ENCODE measurements at regions not wholly inside any gene's neighbourhood (a gene's known extent, or its start where the extent isn't known, plus 50 kb on each side); places are given as distances from the start of the nearest gene placed in this dataset.
"Not testable (repeated sequence)": the region's sequence is repeated elsewhere in the genome, so short reads cannot be mapped to it uniquely, and the experiment has no call there.

DNA sequence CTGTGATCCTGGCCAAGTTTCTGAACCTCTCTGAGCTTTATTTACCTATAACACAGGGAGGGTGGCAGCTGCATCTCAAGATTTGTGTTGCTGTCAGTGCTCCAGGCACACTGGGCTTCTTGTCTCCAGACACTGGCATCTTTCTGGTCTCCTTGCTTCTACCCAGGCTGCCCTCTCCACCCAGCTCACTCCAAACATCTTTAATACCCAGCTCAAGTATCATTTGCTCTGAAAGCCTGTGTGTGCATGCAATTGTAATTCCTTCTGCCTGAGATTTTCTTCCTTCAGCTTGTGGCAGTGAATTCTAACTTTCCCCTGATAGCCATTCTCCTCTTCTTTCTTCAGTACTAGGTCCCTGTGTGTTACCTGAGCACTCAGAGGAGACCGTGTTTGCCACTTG, 50.7 kb upstream of the USP7 start:
- Mint-ChIP-seq H3K27me3 (ENCODE audit: unreplicated experiment) (no peaks in the 10 kb centered on the region), H3K27ac (ENCODE audit: unreplicated experiment) (no peak overlapping the region), H3K9me3 (ENCODE audit: unreplicated experiment) (peaks cover 3% of the 10 kb centered on the region), H3K36me3 (ENCODE audit: low read depth, unreplicated experiment) (no peaks in the 10 kb centered on the region), H3K4me3 (ENCODE audit: unreplicated experiment) (no peak overlapping the region), H3K4me1 (ENCODE audit: unreplicated experiment) (peaks cover 7% of the 10 kb centered on the region)
- TF ChIP-seq, protein P1, sequence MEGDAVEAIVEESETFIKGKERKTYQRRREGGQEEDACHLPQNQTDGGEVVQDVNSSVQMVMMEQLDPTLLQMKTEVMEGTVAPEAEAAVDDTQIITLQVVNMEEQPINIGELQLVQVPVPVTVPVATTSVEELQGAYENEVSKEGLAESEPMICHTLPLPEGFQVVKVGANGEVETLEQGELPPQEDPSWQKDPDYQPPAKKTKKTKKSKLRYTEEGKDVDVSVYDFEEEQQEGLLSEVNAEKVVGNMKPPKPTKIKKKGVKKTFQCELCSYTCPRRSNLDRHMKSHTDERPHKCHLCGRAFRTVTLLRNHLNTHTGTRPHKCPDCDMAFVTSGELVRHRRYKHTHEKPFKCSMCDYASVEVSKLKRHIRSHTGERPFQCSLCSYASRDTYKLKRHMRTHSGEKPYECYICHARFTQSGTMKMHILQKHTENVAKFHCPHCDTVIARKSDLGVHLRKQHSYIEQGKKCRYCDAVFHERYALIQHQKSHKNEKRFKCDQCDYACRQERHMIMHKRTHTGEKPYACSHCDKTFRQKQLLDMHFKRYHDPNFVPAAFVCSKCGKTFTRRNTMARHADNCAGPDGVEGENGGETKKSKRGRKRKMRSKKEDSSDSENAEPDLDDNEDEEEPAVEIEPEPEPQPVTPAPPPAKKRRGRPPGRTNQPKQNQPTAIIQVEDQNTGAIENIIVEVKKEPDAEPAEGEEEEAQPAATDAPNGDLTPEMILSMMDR (IDR thresholded peaks at IDR 0.05; ENCODE audit: unreplicated experiment) = no peak
- no peak for DNase-seq (ENCODE audit: low spot score)

DNA sequence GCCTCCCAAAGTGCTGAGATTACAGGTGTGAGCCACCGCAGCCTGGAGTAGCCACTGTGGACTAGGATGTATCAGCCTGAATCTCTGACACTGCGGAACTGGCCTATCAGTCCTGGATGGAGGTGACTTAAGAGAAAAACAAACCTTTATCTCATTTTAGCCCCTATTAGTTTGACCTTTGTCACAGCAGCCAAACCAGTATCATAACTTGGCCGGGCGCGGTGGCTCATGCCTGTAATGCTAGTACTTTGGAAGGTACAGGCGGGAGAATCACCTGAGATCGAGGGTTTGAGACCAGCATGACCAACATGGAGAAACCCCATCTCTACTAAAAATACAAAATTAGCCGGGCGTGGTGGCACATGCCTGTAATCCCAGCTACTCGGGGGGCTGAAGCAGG, 51.8 kb upstream of the USP7 start:
- Mint-ChIP-seq H3K4me1 (ENCODE audit: unreplicated experiment) (peaks cover 7% of the 10 kb centered on the region), H3K27ac (ENCODE audit: unreplicated experiment) (no peak overlapping the region), H3K36me3 (ENCODE audit: low read depth, unreplicated experiment) (no peaks in the 10 kb centered on the region), H3K27me3 (ENCODE audit: unreplicated experiment) (no peaks in the 10 kb centered on the region), H3K4me3 (ENCODE audit: unreplicated experiment) (no peak overlapping the region), H3K9me3 (ENCODE audit: unreplicated experiment) (peaks cover 3% of the 10 kb centered on the region)
- TF ChIP-seq, protein P1 (IDR thresholded peaks at IDR 0.05; ENCODE audit: unreplicated experiment) = no peak
- DNase-seq (ENCODE audit: low spot score) = no peak

DNA sequence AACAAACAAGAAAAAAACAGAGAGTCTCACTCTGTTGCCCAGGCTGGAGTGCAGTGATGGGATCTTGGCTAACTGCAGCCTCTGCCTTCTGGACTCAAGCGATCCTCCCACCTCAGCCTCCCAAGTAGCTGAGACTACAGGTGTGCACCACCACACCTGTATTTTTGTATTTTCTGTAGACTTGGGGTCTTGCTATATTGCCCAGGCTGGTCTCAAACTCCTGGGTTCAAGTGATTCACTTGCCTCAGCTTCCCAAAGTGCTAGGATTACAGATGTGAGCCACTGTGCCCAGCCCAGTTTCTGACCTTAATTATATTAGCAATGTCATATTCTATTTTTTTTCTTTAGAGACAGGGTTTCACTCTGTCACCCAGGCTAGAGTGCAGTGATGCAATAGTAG, 52.3 kb upstream of the USP7 start:
- not testable (repeated sequence) for H3K27ac Mint-ChIP-seq (ENCODE audit: unreplicated experiment); H3K9me3 Mint-ChIP-seq (ENCODE audit: unreplicated experiment); H3K36me3 Mint-ChIP-seq (ENCODE audit: low read depth, unreplicated experiment); DNase-seq (ENCODE audit: low spot score); H3K27me3 Mint-ChIP-seq (ENCODE audit: unreplicated experiment); H3K4me3 Mint-ChIP-seq (ENCODE audit: unreplicated experiment); H3K4me1 Mint-ChIP-seq (ENCODE audit: unreplicated experiment)

DNA sequence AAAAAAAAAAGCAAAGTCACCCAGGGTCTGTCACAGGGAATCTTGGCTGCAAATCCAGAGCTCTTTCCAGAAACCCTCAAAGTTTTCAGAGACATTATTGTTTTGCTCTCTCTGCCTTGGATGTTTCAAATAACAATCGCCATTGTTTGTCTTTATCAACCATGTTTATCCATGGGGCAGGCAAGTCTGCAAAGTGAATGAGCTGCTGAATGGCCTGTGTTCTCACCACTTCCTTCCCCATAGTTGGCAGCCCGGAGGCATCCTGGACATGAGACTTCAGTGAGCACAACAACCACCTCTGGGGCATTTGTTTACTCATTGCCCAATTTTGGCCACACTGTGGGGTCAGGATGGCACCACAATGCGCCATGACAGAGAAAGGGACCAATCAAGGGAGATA, 53.1 kb upstream of the USP7 start:
- Mint-ChIP-seq H3K4me3 (ENCODE audit: unreplicated experiment) (no peak overlapping the region), H3K9me3 (ENCODE audit: unreplicated experiment) (peaks cover 3% of the 10 kb centered on the region), H3K4me1 (ENCODE audit: unreplicated experiment) (peaks cover 7% of the 10 kb centered on the region), H3K36me3 (ENCODE audit: low read depth, unreplicated experiment) (no peaks in the 10 kb centered on the region), H3K27me3 (ENCODE audit: unreplicated experiment) (no peaks in the 10 kb centered on the region), H3K27ac (ENCODE audit: unreplicated experiment) (peak overlapping the region; percentile 78)
- DNase-seq (ENCODE audit: low spot score) = no peak
- TF ChIP-seq, protein P1 (IDR thresholded peaks at IDR 0.05; ENCODE audit: unreplicated experiment) = no peak

DNA sequence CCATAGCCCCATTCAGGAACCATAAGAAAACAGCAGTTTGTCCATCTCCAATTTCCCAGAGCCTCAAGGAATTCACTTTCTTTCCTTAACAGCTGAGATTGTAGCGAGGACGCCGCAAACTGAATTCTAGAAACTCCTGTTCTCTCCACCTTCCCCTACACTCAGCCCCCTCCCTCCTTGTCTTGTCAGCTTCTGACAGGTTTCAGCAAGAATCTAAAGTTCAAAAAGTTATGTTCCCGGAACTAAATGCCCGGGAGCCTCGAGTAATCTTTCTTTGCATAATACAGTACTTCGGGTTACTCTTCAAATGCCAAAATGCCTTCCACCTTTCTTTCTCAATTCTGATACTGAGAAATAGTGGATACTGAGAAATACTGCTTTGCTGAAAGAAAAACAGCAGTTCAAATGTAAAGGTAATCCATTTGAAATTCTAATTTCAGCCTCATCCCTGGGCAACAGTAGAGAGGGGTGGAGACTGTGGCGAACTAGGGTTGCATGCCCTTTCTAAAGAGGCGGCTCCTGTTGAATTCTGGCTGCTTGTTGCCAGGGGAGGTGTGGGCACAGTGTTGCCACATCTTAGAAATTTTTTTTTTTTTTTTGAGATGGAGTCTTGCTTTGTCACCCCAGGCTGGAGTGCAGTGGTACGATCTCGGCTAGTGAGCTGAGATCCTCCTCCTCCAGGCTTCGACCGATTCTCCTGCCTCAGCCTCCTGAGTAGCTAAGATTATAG, 63.5 kb upstream of the USP7 start:
- Mint-ChIP-seq H3K27me3 (ENCODE audit: unreplicated experiment) (peaks cover 2% of the 10 kb centered on the region), H3K9me3 (ENCODE audit: unreplicated experiment) (no peaks in the 10 kb centered on the region), H3K4me1 (ENCODE audit: unreplicated experiment) (no peaks in the 10 kb centered on the region), H3K4me3 (ENCODE audit: unreplicated experiment) (no peak overlapping the region), H3K36me3 (ENCODE audit: low read depth, unreplicated experiment) (no peaks in the 10 kb centered on the region), H3K27ac (ENCODE audit: unreplicated experiment) (no peak overlapping the region)
- TF ChIP-seq, protein P1 (IDR thresholded peaks at IDR 0.05; ENCODE audit: unreplicated experiment) = no peak
- DNase-seq (ENCODE audit: low spot score) = no peak

DNA sequence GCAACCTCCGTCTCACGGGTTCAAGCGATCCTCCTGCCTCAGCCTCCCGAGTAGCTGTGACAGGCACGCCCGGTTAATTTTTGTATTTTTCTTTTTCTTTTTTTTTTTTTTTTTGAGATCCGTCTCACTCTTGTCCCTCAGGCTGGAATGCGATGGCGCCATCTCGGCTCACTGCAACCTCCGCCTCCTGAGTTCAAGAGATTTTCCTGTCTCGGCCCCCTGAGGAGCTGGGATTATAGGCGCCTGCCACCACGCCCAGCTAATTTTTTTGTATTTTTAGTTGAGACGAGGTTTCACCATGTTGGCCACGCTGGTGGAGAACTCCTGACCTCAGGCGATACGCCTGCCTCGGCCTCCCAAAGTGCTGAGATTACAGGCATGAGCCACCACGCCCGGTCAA, 63.0 kb upstream of the HAPSTR1 start:
- not testable (repeated sequence) for H3K4me1 Mint-ChIP-seq (ENCODE audit: unreplicated experiment); H3K27ac Mint-ChIP-seq (ENCODE audit: unreplicated experiment); H3K27me3 Mint-ChIP-seq (ENCODE audit: unreplicated experiment); H3K4me3 Mint-ChIP-seq (ENCODE audit: unreplicated experiment); H3K36me3 Mint-ChIP-seq (ENCODE audit: low read depth, unreplicated experiment); H3K9me3 Mint-ChIP-seq (ENCODE audit: unreplicated experiment); DNase-seq (ENCODE audit: low spot score)

Measured in endothelial cell (in vitro differentiated cells).